Sigmoid colon (tissue), 6 donors: ENCODE measurements at regions not wholly inside any gene's neighbourhood (a gene's known extent, or its start where the extent isn't known, plus 50 kb on each side); places are given as distances from the start of the nearest gene placed in this dataset.

Experiments used
- DNase-seq: peaks from one replicate; pipeline ENCODE4 v3.0.0-alpha.2; 2019
- H3K27ac ChIP-seq, 4 donors: fragments of 200-600 bp; sonication (generic); one replicate each; pipeline ENCODE4 v1.5.1; 2016 to 2019; ENCODE audit warnings: mild to moderate bottlenecking in 1 of 4
- H3K27me3 ChIP-seq, 3 donors: fragments of 200-600 bp; sonication (generic); one replicate each; pipeline ENCODE4 v1.5.1; 2019; ENCODE audit warnings: mild to moderate bottlenecking in 1 of 3
- H3K36me3 ChIP-seq, 4 donors: fragments of 200-600 bp; sonication (generic); one replicate each; pipeline ENCODE4 v1.5.1; 2016 to 2019
- H3K4me1 ChIP-seq, 4 donors: fragments of 200-600 bp; sonication (generic); one replicate each; pipeline ENCODE4 v1.5.1; 2017 to 2019
- H3K4me3 ChIP-seq, 4 donors: fragments of 200-600 bp; sonication (generic); one replicate each; pipeline ENCODE4 v1.5.1; 2017 to 2019; ENCODE audit warnings: mild to moderate bottlenecking in 2 of 4, moderate library complexity in 1 of 4
- H3K9me3 ChIP-seq, 4 donors: fragments of 200-600 bp in 3 of 4; sonication (generic) in 3 of 4; one replicate each; pipeline versions ENCODE4 v1.5.1 to v1.6.1; 2013 to 2019
- CTCF ChIP-seq, 4 experiments: fragments of 450-650 bp in 3 of 4; fragments of 200-600 bp in 1 of 4; IDR thresholded peaks; one replicate each; pipeline ENCODE4 v1.5.1; 2016 to 2019; ENCODE audit warnings: antibody characterized with exemption in 4 of 4, mild to moderate bottlenecking in 3 of 4, moderate library complexity in 2 of 4
- EP300 ChIP-seq, 4 donors: sonication (generic); formaldehyde crosslinking; IDR thresholded peaks; one replicate each; pipeline ENCODE4 v1.6.1; 2017; ENCODE audit warnings: antibody characterized with exemption in 4 of 4
- POLR2A ChIP-seq, 2 donors: fragments of 450-650 bp; IDR thresholded peaks; one replicate each; pipeline ENCODE4 v1.6.1; 2016; ENCODE audit warnings: antibody characterized with exemption in 2 of 2, mild to moderate bottlenecking in 2 of 2, moderate library complexity in 2 of 2
- POLR2AphosphoS5 ChIP-seq, 4 donors: sonication (generic); formaldehyde crosslinking; IDR thresholded peaks; one replicate each; pipeline ENCODE4 v1.6.1; 2017; ENCODE audit warnings: antibody characterized with exemption in 4 of 4
- WGBS, 2 donors: extraction: QIAGEN DNeasy Blood & Tissue Kit; methylation state at CpG; one replicate each; pipeline ENCODE4 v1.1.7; 2013; 5-methylcytosine and 5-hydroxymethylcytosine counted together
- intact Hi-C: fragments of 100-400 bp; cut with DNase I; formaldehyde crosslinking; loops from one replicate; pipeline ENCODE4 v1.15.1; 2023
- donor health status: healthy with polysubstance abuse.
- donor health status: healthy.

- Histone ChIP-seq H3K9me3 (no peaks in the 10 kb centered on the region), H3K36me3 (no peaks in the 10 kb centered on the region), H3K27ac (no peak overlapping the region), H3K4me1 (peaks cover 0 to 7% (median 0%) of the 10 kb centered on the region in 4 donors), H3K27me3 (no peaks in the 10 kb centered on the region), H3K4me3 (no peak overlapping the region)
- DNase-seq: peak; percentile 32
- no peak for TF ChIP-seq POLR2A (IDR thresholded peaks at IDR 0.05)
- TF ChIP-seq POLR2AphosphoS5 (IDR thresholded peaks at IDR 0.05): no peak
- TF ChIP-seq EP300 (IDR thresholded peaks at IDR 0.05): no peak
- no peak for TF ChIP-seq CTCF (IDR thresholded peaks at IDR 0.05)
- intact Hi-C loops: no loop called here
- 13 to 53% methylated on average over 7 of the region's 7 CpGs for WGBS, 2 donors
These were observed 113.2 kb upstream of the KCNG1 start for GRCh38 chr20:51135926-51136715.

GRCh38 chr20:51134405-51134804, 111.5 kb upstream of the KCNG1 start:
- H3K27ac ChIP-seq: no peak overlapping the region
- H3K36me3 ChIP-seq: no peaks in the 10 kb centered on the region
- TF ChIP-seq EP300 (IDR thresholded peaks at IDR 0.05) (no peak), POLR2A (IDR thresholded peaks at IDR 0.05) (no peak), CTCF (IDR thresholded peaks at IDR 0.05) (no peak), POLR2AphosphoS5 (IDR thresholded peaks at IDR 0.05) (no peak)
- WGBS, 2 donors: 42 to 67% methylated on average over 6 of the region's 6 CpGs
- peaks cover 0 to 15% (median 4%) of the 10 kb centered on the region in 4 donors for H3K4me1 ChIP-seq
- intact Hi-C loops: no loop called here
- H3K27me3 ChIP-seq: no peaks in the 10 kb centered on the region
- H3K9me3 ChIP-seq: no peaks in the 10 kb centered on the region
- no peak overlapping the region for H3K4me3 ChIP-seq
- DNase-seq: no peak

GRCh38 chr20:51132279-51132678, 109.4 kb upstream of the KCNG1 start:
- no peaks in the 10 kb centered on the region for H3K27me3 ChIP-seq
- H3K4me1 ChIP-seq: peaks cover 0 to 35% (median 18%) of the 10 kb centered on the region in 4 donors
- WGBS, 2 donors: 9 to 26% methylated on average over 7 of the region's 7 CpGs
- intact Hi-C loops: no loop called here
- DNase-seq: no peak
- no peaks in the 10 kb centered on the region for H3K36me3 ChIP-seq
- H3K27ac ChIP-seq: no peak overlapping the region
- no peak overlapping the region for H3K4me3 ChIP-seq
- TF ChIP-seq POLR2AphosphoS5 (IDR thresholded peaks at IDR 0.05) (no peak), POLR2A (IDR thresholded peaks at IDR 0.05) (no peak), CTCF (IDR thresholded peaks at IDR 0.05) (no peak), EP300 (IDR thresholded peaks at IDR 0.05) (no peak)
- H3K9me3 ChIP-seq: no peaks in the 10 kb centered on the region

- Histone ChIP-seq H3K27me3 (no peaks in the 10 kb centered on the region), H3K4me1 (peaks cover 0 to 40% (median 19%) of the 10 kb centered on the region in 4 donors), H3K36me3 (no peaks in the 10 kb centered on the region), H3K27ac (no peak overlapping the region), H3K9me3 (no peaks in the 10 kb centered on the region), H3K4me3 (no peak overlapping the region)
- intact Hi-C loops: no loop called here
- TF ChIP-seq EP300 (IDR thresholded peaks at IDR 0.05): no peak
- no peak for TF ChIP-seq CTCF (IDR thresholded peaks at IDR 0.05)
- TF ChIP-seq POLR2AphosphoS5 (IDR thresholded peaks at IDR 0.05): no peak
- no peak for TF ChIP-seq POLR2A (IDR thresholded peaks at IDR 0.05)
- 95 to 98% methylated on average over 1 of the region's 1 CpG for WGBS, 2 donors
- no peak for DNase-seq
These were observed 108.9 kb upstream of the KCNG1 start for GRCh38 chr20:51131811-51132210.
